Thyroid gland (tissue), 4 donors: ENCODE measurements at regions not wholly inside any gene's neighbourhood (a gene's known extent, or its start where the extent isn't known, plus 50 kb on each side); places are given as distances from the start of the nearest gene placed in this dataset.
A peak's percentile ranks its signal among the peaks of the same experiment; 100 is the strongest.
"Not testable (repeated sequence)": the region's sequence is repeated elsewhere in the genome, so short reads cannot be mapped to it uniquely, and the experiment has no call there.

ENCODE experiments used
- DNase-seq, 2 donors: peaks; one replicate each; pipeline ENCODE4 v3.0.0-alpha.2; 2019
- H3K27ac ChIP-seq, 3 donors: fragments of 200-600 bp; sonication (generic); 1 replicate in 2 of 3; 2 replicates in 1 of 3; pipeline ENCODE4 v1.5.1; 2016 to 2019; ENCODE audit warnings: mild to moderate bottlenecking in 1 of 3, moderate library complexity in 1 of 3
- H3K27me3 ChIP-seq: fragments of 200-600 bp; sonication (generic); one replicate; pipeline ENCODE4 v1.5.1; 2019
- H3K36me3 ChIP-seq, 2 donors: fragments of 200-600 bp; sonication (generic); one replicate each; pipeline ENCODE4 v1.5.1; 2016 to 2019
- H3K4me1 ChIP-seq, 2 donors: fragments of 200-600 bp; sonication (generic); one replicate each; pipeline ENCODE4 v1.5.1; 2017 to 2019
- H3K4me3 ChIP-seq, 3 donors: fragments of 200-600 bp; sonication (generic); replicated peaks in 1 of 3; 1 replicate in 2 of 3; 2 replicates in 1 of 3; pipeline ENCODE4 v1.5.1; 2016; ENCODE audit warnings: mild to moderate bottlenecking in 1 of 3
- H3K9me3 ChIP-seq: fragments of 200-600 bp; sonication (generic); one replicate; pipeline ENCODE4 v1.5.1; 2017
- WGBS, 2 donors: methylation state at CpG; one replicate each; pipeline ENCODE4 v1.1.5; 2017; 5-methylcytosine and 5-hydroxymethylcytosine counted together
- intact Hi-C: fragments of 100-400 bp; cut with DNase I; formaldehyde crosslinking; loops from one replicate; pipeline ENCODE4 v1.15.1; 2023

GRCh38 chr1:149269833-149270232 lies 166.5 kb upstream of the NBPF9 start:
- DNase-seq, H3K4me3 ChIP-seq, H3K9me3 ChIP-seq, H3K36me3 ChIP-seq, H3K27ac ChIP-seq, intact Hi-C loops, H3K27me3 ChIP-seq, H3K4me1 ChIP-seq: not testable (repeated sequence)
- WGBS, 2 donors: no CpG with 5 or more reads among the region's 2 CpGs

DNA sequence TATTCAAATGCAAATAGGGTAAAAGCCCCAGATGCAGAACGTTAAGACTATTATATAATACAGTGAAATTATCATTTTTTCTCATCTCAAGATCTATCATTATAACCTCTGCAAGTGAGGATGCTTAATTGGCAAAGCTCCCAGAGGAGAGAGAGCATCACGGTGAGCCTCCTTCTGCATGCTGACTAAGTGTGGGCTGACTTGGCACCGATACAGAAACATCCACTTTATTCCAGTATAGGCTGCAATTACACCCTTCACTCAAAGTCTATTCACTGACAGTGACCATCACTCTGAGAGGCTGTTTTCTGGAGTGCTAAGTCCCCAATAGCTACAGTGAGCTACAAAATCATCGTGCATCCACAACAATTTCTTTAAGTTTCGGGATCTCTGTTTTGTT lies 171.1 kb upstream of the NBPF9 start:
- H3K27me3 ChIP-seq, H3K9me3 ChIP-seq, DNase-seq, H3K27ac ChIP-seq, H3K4me1 ChIP-seq, H3K4me3 ChIP-seq, intact Hi-C loops, H3K36me3 ChIP-seq: not testable (repeated sequence)
- WGBS, 2 donors: 78 to 83% methylated on average over 2 of the region's 5 CpGs

DNA sequence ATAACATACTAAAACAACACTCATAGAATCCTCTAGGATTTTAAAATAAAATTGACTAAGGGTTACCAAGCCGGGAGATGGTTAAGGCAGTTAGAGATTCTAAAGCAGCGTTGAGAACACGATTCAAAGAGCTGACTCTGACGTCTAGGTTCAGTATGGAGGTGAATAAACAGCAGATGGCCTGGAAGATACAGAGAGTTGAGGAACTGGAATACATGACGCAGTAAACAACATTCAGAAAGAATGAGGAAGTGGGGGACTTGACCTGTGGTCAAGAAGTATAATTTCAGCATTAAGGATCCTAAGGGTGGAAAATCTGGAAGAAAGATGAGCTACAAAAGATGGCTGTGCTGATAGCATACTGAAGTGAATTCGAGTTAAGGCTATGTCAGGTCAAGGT lies 172.5 kb upstream of the NBPF9 start:
- H3K27ac ChIP-seq, H3K4me1 ChIP-seq, H3K4me3 ChIP-seq, H3K9me3 ChIP-seq, intact Hi-C loops, DNase-seq, H3K36me3 ChIP-seq, H3K27me3 ChIP-seq: not testable (repeated sequence)
- no CpG with 5 or more reads among the region's 6 CpGs for WGBS, 2 donors

DNA sequence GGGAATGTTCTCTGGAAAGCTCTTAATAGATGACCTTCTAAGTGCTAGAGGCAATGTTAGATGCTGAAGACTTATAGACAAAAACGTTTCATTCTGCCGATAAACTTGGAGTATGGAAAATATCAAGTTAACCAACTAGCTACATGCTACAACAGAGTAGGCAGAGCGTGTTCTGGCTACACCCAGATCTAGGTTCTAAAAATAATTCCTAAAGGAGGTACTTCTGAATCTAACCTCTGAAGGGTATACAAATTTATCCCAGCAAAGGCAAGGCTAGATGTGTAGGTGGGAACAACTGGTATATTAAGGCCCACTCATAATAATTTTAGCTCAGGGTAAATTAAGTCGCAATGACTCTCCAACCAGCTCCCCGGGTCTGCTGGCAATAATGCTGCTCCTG lies 173.1 kb upstream of the NBPF9 start:
- intact Hi-C loops: not testable (repeated sequence)
- WGBS, 2 donors: no CpG with 5 or more reads among the region's 5 CpGs

GRCh38 chr1:149278156-149278555 lies 174.8 kb upstream of the NBPF9 start:
- H3K4me1 ChIP-seq, H3K27me3 ChIP-seq, intact Hi-C loops, H3K27ac ChIP-seq, H3K4me3 ChIP-seq, DNase-seq, H3K36me3 ChIP-seq, H3K9me3 ChIP-seq: not testable (repeated sequence)
- no CpG with 5 or more reads among the region's 2 CpGs for WGBS, 2 donors

More for the DNA sequence above, 173.1 kb upstream of the NBPF9 start:
- H3K9me3 ChIP-seq, H3K27ac ChIP-seq, H3K36me3 ChIP-seq, DNase-seq, H3K4me1 ChIP-seq, H3K27me3 ChIP-seq, H3K4me3 ChIP-seq: not testable (repeated sequence)

DNA sequence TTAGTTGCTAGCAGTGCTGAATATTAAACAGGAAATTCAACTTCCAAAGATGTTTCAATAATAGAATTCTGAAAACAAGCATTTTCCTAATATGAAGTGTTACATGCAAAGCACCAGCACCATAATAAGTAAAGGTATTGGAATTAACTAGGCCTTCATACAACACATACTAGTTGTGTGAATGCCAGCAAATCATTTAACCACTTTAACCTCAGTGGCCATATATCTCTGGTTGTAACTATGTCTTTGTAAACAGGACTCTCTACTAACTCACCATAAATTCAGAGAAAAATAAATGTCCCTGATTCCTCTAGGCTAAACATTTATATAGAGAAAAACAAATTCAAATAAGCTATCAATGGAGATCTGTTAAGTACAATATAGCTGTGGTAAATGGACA lies 175.7 kb upstream of the NBPF9 start:
- DNase-seq, H3K4me3 ChIP-seq, H3K4me1 ChIP-seq, H3K9me3 ChIP-seq, H3K36me3 ChIP-seq, H3K27ac ChIP-seq, H3K27me3 ChIP-seq, intact Hi-C loops: not testable (repeated sequence)

DNA sequence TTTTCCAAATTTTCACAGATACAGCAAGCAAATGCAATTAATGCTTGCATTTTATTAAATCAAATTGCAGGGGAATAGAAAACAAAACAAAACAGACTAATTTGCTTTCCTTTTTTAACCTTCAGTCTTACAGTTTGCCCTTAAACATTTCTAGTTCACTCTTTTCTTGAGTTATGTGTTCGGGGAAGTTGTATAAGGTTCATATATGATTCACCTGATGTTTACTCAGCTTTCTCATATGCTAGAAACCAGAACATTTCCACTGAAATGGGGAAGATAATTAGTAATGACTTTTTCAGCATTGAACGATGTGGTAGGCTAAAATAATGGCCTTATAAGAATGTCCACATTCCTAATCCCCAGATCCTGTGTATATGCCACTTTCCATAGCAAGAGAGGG lies 176.2 kb upstream of the NBPF9 start:
- H3K4me3 ChIP-seq, H3K27me3 ChIP-seq, H3K9me3 ChIP-seq, DNase-seq, H3K36me3 ChIP-seq, intact Hi-C loops, H3K27ac ChIP-seq, H3K4me1 ChIP-seq: not testable (repeated sequence)
- WGBS, 2 donors: 78 to 93% methylated on average over 1 of the region's 2 CpGs

GRCh38 chr1:149284773-149285172 lies 181.4 kb upstream of the NBPF9 start:
- H3K36me3 ChIP-seq, H3K27me3 ChIP-seq, H3K4me3 ChIP-seq, H3K27ac ChIP-seq, DNase-seq, H3K4me1 ChIP-seq, intact Hi-C loops, H3K9me3 ChIP-seq: not testable (repeated sequence)
- WGBS, 2 donors: no CpG with 5 or more reads among the region's 4 CpGs

DNA sequence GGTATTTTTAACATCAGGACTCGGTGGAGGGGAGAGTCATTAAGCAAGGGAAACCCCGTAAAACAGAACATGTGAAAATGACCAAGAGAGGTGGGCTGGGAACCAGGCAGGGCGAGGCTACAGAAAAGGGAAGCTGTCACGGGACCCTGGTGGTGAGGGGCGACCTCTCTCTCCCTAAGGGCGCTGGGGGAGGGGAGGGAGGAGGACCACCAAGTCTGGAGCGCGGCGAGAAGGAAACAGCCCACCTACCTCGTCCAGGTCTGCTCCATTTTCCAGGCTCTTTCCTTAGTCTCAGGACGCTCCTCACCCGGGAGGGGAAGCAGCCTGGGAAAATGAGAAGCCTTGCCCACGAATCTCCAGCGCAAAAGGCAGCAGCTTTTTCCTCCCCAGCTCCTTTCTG lies 181.9 kb upstream of the NBPF9 start:
- H3K9me3 ChIP-seq, DNase-seq, H3K36me3 ChIP-seq, H3K27ac ChIP-seq, H3K27me3 ChIP-seq, H3K4me1 ChIP-seq, H3K4me3 ChIP-seq, intact Hi-C loops: not testable (repeated sequence)
- no CpG with 5 or more reads among the region's 14 CpGs for WGBS, 2 donors

- H3K27ac ChIP-seq, H3K9me3 ChIP-seq, H3K4me3 ChIP-seq, H3K4me1 ChIP-seq, H3K27me3 ChIP-seq, intact Hi-C loops, H3K36me3 ChIP-seq: not testable (repeated sequence)
- DNase-seq: peak; percentile 42 to 57
- WGBS, 2 donors: 0% methylated on average over 7 of the region's 38 CpGs; no CpG with 5 or more reads in 1 of the 2 donors
Measured at GRCh38 chr1:149285638-149286037, 182.3 kb upstream of the NBPF9 start.

DNA sequence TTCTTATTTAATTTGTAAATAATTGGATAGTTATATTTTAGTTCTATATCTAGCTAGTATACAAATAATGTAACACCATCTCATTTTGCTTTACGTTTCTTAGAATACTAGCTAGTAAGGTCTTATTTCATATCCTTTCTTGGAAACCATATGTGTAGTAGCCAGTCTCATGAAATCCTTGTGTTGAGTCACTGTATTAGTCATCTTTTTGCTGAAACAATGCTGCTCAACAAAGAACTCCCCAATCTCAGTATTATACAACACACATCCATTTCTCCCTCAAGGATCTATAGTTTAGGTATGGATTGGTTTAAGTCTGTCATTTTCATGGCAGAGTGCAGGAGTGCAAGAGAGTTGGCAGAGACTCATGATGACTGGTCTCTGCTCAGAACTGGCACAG lies 185.2 kb upstream of the NBPF9 start:
- H3K27ac ChIP-seq, H3K4me1 ChIP-seq, H3K36me3 ChIP-seq, H3K4me3 ChIP-seq, H3K27me3 ChIP-seq, DNase-seq, intact Hi-C loops, H3K9me3 ChIP-seq: not testable (repeated sequence)
- 85 to 100% methylated on average over 1 of the region's 1 CpG for WGBS, 2 donors

DNA sequence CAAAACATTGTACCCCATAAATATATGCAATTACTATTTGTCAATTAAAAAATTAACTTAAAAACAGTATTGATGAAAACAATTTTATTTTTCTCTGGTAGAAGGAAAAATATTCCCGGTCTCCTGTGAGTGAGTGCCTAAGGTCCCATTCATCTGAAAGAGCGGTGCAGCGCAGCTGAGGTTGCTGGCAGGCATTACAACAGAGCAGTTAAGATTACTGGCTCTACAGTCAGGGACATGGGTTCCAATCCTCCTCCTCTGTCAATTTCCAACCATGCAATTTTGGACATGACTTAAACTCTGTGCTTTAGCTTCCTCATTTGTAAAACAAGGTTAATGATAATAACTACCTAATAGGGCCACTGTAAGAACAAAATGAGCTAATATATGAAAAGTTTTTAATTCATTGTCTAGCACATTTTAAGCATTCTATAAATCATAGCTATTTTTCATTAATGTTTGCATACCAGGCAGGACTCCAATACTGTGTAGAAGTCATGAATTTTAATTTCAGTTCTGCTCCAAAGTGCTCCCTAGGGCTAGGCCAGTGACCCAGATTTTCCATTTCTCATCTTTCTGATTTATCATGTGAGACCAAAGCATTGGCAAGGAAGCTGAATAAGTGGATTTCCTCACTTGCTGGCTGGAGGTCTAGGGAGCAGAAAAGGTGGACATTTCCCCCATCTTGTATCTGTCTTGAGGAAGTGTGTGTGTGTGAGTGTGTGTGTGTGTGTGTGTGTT lies 174.2 kb upstream of the NBPF19 start:
- H3K4me3 ChIP-seq, H3K27ac ChIP-seq, H3K4me1 ChIP-seq, DNase-seq, intact Hi-C loops, H3K36me3 ChIP-seq, H3K27me3 ChIP-seq, H3K9me3 ChIP-seq: not testable (repeated sequence)
- no CpG with 5 or more reads among the region's 3 CpGs for WGBS, 2 donors

- intact Hi-C loops, H3K36me3 ChIP-seq, H3K27me3 ChIP-seq, DNase-seq, H3K9me3 ChIP-seq, H3K27ac ChIP-seq, H3K4me3 ChIP-seq, H3K4me1 ChIP-seq: not testable (repeated sequence)
- 57 to 70% methylated on average over 3 to 4 of the region's 4 CpGs for WGBS, 2 donors
Measured at GRCh38 chr1:149301282-149301681, 173.6 kb upstream of the NBPF19 start.

DNA sequence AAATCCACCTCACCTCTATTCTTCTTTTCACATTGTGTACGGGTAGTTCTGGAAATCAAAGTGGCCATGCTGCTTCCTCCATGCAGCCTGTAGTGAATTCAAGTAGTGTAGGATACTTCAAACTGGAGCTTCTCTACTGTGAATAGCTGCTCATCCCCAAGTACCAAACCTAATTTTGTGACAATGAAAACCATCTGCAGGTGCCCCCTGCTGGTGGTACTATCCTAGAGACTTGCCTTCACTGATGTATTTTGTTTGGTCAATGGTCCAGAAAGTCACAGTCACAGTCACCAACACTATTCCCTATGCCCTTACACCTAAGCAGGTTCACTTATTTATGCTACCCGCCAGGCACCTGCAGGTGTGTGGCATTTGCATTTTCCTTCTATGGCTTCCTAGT lies 170.0 kb upstream of the NBPF19 start:
- H3K9me3 ChIP-seq, H3K27me3 ChIP-seq, DNase-seq, H3K4me3 ChIP-seq, H3K36me3 ChIP-seq, intact Hi-C loops, H3K4me1 ChIP-seq, H3K27ac ChIP-seq: not testable (repeated sequence)
- WGBS, 2 donors: no CpG with 5 or more reads among the region's 2 CpGs
